Psoas muscle (tissue), 7 donors: ENCODE measurements at regions not wholly inside any gene's neighbourhood (a gene's known extent, or its start where the extent isn't known, plus 50 kb on each side); places are given as distances from the start of the nearest gene placed in this dataset.

Experiments
- ATAC-seq, 4 donors: fragments of 200-7000 bp; cut with Tn5 transposase; one replicate each; pipeline ENCODE4 v1.9.1; 2020; ENCODE audit warnings: moderate library complexity in 3 of 4, mild to moderate bottlenecking in 2 of 4
- DNase-seq, 2 donors: peaks; one replicate each; pipeline ENCODE4 v3.0.0-alpha.2; 2020
- H3K27ac ChIP-seq: fragments of 200-600 bp; one replicate; pipeline ENCODE4 v1.8.0; 2022
- H3K27me3 ChIP-seq, 3 donors: fragments of 200-600 bp in 1 of 3; one replicate each; pipeline versions ENCODE4 v1.6.1 to v1.8.0; 2013 to 2022; ENCODE audit warnings: low read length in 2 of 3, mild to moderate bottlenecking in 2 of 3, moderate library complexity in 1 of 3; ENCODE audit not compliant: insufficient read depth in 3 of 3
- H3K36me3 ChIP-seq, 2 donors: fragments of 200-600 bp in 1 of 2; one replicate each; pipeline versions ENCODE4 v1.6.1 to v1.8.0; 2013 to 2022; ENCODE audit warnings: low read depth in 1 of 2, mild to moderate bottlenecking in 1 of 2, moderate library complexity in 1 of 2; ENCODE audit not compliant: insufficient read depth in 1 of 2
- H3K4me1 ChIP-seq: fragments of 200-600 bp; one replicate; pipeline ENCODE4 v1.8.0; 2022
- H3K4me3 ChIP-seq: fragments of 200-600 bp; one replicate; pipeline ENCODE4 v1.8.0; 2022; ENCODE audit warnings: mild to moderate bottlenecking
- H3K9me3 ChIP-seq: fragments of 200-600 bp; one replicate; pipeline ENCODE4 v1.8.0; 2022
- WGBS, 3 donors: extraction: QIAGEN DNeasy Blood & Tissue Kit; methylation state at CpG; one replicate each; pipeline versions ENCODE4 v1.1.6 to v1.1.7; 2013; 5-methylcytosine and 5-hydroxymethylcytosine counted together
- intact Hi-C, 2 donors: fragments of 100-400 bp; cut with DNase I; formaldehyde crosslinking; loops; one replicate each; pipeline versions ENCODE4 v1.11.0 to v1.14.2; 2022
- TF ChIP-seq, protein P1 (sequence below): fragments of 200-600 bp; IDR thresholded peaks from one replicate; pipeline ENCODE4 v1.8.0; 2022; ENCODE audit warnings: antibody characterized with exemption
- donor health status: healthy with polysubstance abuse.
- donor health status: DM: no; HTN: no; CAD: no; lungs with moderate emphysema.
- donor health status: Bipolar disorder and iron deficiency.
- donor health status: healthy.
- donor health status: DM: yes; HTN: yes; CAD: no.
- donor health status: DM: no; HTN: no; CAD: no.
- donor health status: DM: yes; HTN: yes; CAD: no.

GRCh38 chr12:61044766-61045165 lies 1215.4 kb upstream of the USP15 start:
- Histone ChIP-seq H3K4me3 (no peak overlapping the region), H3K9me3 (no peaks in the 10 kb centered on the region), H3K36me3 (no peaks in the 10 kb centered on the region), H3K27me3 (no peaks in the 10 kb centered on the region), H3K4me1 (no peaks in the 10 kb centered on the region), H3K27ac (no peak overlapping the region)
- ATAC-seq (no peak), DNase-seq (no peak)
- 75 to 81% (median 77%) methylated on average over 3 of the region's 3 CpGs for WGBS, 3 donors
- TF ChIP-seq, protein P1, sequence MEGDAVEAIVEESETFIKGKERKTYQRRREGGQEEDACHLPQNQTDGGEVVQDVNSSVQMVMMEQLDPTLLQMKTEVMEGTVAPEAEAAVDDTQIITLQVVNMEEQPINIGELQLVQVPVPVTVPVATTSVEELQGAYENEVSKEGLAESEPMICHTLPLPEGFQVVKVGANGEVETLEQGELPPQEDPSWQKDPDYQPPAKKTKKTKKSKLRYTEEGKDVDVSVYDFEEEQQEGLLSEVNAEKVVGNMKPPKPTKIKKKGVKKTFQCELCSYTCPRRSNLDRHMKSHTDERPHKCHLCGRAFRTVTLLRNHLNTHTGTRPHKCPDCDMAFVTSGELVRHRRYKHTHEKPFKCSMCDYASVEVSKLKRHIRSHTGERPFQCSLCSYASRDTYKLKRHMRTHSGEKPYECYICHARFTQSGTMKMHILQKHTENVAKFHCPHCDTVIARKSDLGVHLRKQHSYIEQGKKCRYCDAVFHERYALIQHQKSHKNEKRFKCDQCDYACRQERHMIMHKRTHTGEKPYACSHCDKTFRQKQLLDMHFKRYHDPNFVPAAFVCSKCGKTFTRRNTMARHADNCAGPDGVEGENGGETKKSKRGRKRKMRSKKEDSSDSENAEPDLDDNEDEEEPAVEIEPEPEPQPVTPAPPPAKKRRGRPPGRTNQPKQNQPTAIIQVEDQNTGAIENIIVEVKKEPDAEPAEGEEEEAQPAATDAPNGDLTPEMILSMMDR, result no peak
- intact Hi-C loops, result no loop called here

- no peaks in the 10 kb centered on the region for H3K36me3 ChIP-seq
- H3K27me3 ChIP-seq, result no peaks in the 10 kb centered on the region
- TF ChIP-seq, protein P1, result no peak
- no peaks in the 10 kb centered on the region for H3K4me1 ChIP-seq
- WGBS, 3 donors, result 67 to 72% (median 72%) methylated on average over 3 of the region's 3 CpGs
- H3K4me3 ChIP-seq, result no peak overlapping the region
- H3K27ac ChIP-seq, result no peak overlapping the region
- ATAC-seq (no peak), DNase-seq (no peak)
- intact Hi-C loops, result no loop called here
- no peaks in the 10 kb centered on the region for H3K9me3 ChIP-seq
Measured at GRCh38 chr12:61070640-61071414, 1189.4 kb upstream of the USP15 start.

GRCh38 chr12:61072717-61073116 lies 1187.5 kb upstream of the USP15 start:
- DNase-seq (no peak), ATAC-seq (no peak)
- Histone ChIP-seq H3K4me3 (no peak overlapping the region), H3K9me3 (no peaks in the 10 kb centered on the region), H3K4me1 (no peaks in the 10 kb centered on the region), H3K36me3 (no peaks in the 10 kb centered on the region), H3K27ac (no peak overlapping the region), H3K27me3 (no peaks in the 10 kb centered on the region)
- TF ChIP-seq, protein P1, result no peak
- intact Hi-C loops, result no loop called here

DNA sequence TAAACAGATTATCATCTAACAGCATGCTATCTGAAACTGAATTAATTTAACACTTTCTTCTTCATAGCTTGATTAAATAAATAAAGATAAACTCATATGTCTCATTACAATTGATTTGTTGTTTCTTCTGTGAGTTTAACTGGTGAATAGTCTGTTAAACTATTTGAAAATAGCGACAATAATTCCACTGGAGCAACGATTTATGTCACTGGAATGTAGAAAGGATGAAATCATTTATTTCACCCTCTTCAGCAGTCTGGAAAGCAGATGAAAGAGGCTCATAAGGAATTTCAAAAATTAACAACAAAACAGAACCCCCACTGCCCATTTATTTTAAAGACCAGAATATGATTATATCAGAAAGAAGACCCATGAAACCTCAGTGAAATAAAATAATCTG lies 1165.1 kb upstream of the USP15 start:
- ATAC-seq (no peak), DNase-seq (no peak)
- Histone ChIP-seq H3K36me3 (no peaks in the 10 kb centered on the region), H3K27ac (no peak overlapping the region), H3K27me3 (no peaks in the 10 kb centered on the region), H3K4me1 (no peaks in the 10 kb centered on the region), H3K9me3 (no peaks in the 10 kb centered on the region), H3K4me3 (no peak overlapping the region)
- intact Hi-C loops, result no loop called here
- TF ChIP-seq, protein P1, result no peak
- 12 to 27% (median 13%) methylated on average over 2 of the region's 2 CpGs for WGBS, 3 donors
